ENCODE measurements at regions not wholly inside any gene's neighbourhood (a gene's known extent, or its start where the extent isn't known, plus 50 kb on each side); places are given as distances from the start of the nearest gene placed in this dataset.

- intact Hi-C loops (cut with DNase I), result no loop called here
- no peak for TF ChIP-seq CTCF (IDR thresholded peaks at IDR 0.05)
Measured at GRCh38 chr2:180180511-180180910, 173.4 kb upstream of the CWC22 start.

GRCh38 chr2:180177534-180177933, 170.4 kb upstream of the CWC22 start:
- ATAC-seq, result no peak
- no peak overlapping the region for H3K27ac ChIP-seq
- no peaks in the 10 kb centered on the region for H3K36me3 ChIP-seq
- DNase-seq, result no peak
- no peaks in the 10 kb centered on the region for H3K4me1 ChIP-seq
- no peaks in the 10 kb centered on the region for H3K9me3 ChIP-seq
- no peak for TF ChIP-seq CTCF (IDR thresholded peaks at IDR 0.05)
- intact Hi-C loops (cut with DNase I), result no loop called here
- no peak overlapping the region for H3K4me3 ChIP-seq
- no peak for FAIRE-seq
- H3K27me3 ChIP-seq, result no peaks in the 10 kb centered on the region

More at GRCh38 chr2:180180511-180180910, 173.4 kb upstream of the CWC22 start:
- FAIRE-seq, result no peak
- Histone ChIP-seq H3K4me1 (no peaks in the 10 kb centered on the region), H3K27ac (no peak overlapping the region), H3K9me3 (no peaks in the 10 kb centered on the region), H3K27me3 (no peaks in the 10 kb centered on the region), H3K36me3 (no peaks in the 10 kb centered on the region), H3K4me3 (no peak overlapping the region)
- WGBS, 2 donors, result 35 to 44% methylated on average over 2 of the region's 2 CpGs
- no peak for ATAC-seq
- no peak for DNase-seq

GRCh38 chr2:180175736-180176135, 168.6 kb upstream of the CWC22 start:
- DNase-seq (no peak), FAIRE-seq (no peak), ATAC-seq (no peak)
- no peak for TF ChIP-seq CTCF (IDR thresholded peaks at IDR 0.05)
- Histone ChIP-seq H3K27me3 (no peaks in the 10 kb centered on the region), H3K27ac (no peak overlapping the region), H3K9me3 (no peaks in the 10 kb centered on the region), H3K4me3 (no peak overlapping the region), H3K4me1 (no peaks in the 10 kb centered on the region), H3K36me3 (no peaks in the 10 kb centered on the region)
- intact Hi-C loops (cut with DNase I), result no loop called here
- WGBS, 2 donors, result 31 to 32% methylated on average over 2 of the region's 2 CpGs

- ATAC-seq (no peak), FAIRE-seq (no peak), DNase-seq (no peak)
- H3K27ac ChIP-seq, result no peak overlapping the region
- no peaks in the 10 kb centered on the region for H3K36me3 ChIP-seq
- TF ChIP-seq CTCF (IDR thresholded peaks at IDR 0.05), result no peak
- 74 to 86% methylated on average over 6 of the region's 6 CpGs for WGBS, 2 donors
- no peaks in the 10 kb centered on the region for H3K27me3 ChIP-seq
- no peaks in the 10 kb centered on the region for H3K9me3 ChIP-seq
- H3K4me3 ChIP-seq, result no peak overlapping the region
- intact Hi-C loops (cut with DNase I), result no loop called here
- H3K4me1 ChIP-seq, result no peaks in the 10 kb centered on the region
Measured at GRCh38 chr2:180174580-180174979, 167.5 kb upstream of the CWC22 start.

- H3K9me3 ChIP-seq, result no peaks in the 10 kb centered on the region
- ATAC-seq (no peak), FAIRE-seq (no peak), DNase-seq (no peak)
- no peak overlapping the region for H3K4me3 ChIP-seq
- intact Hi-C loops (cut with DNase I), result no loop called here
- no peak overlapping the region for H3K27ac ChIP-seq
- no peaks in the 10 kb centered on the region for H3K36me3 ChIP-seq
- TF ChIP-seq CTCF (IDR thresholded peaks at IDR 0.05), result no peak
- no peaks in the 10 kb centered on the region for H3K27me3 ChIP-seq
- no peaks in the 10 kb centered on the region for H3K4me1 ChIP-seq
Measured at GRCh38 chr2:180169474-180169873, 162.4 kb upstream of the CWC22 start.
